GM12874 (cell line): ENCODE measurements at regions not wholly inside any gene's neighbourhood (a gene's known extent, or its start where the extent isn't known, plus 50 kb on each side); places are given as distances from the start of the nearest gene placed in this dataset.

Experiments used
- TF ChIP-seq, protein P1 (sequence below): IDR thresholded peaks from 2 replicates; pipeline ENCODE4 v1.5.1; 2011; ENCODE audit warnings: low read depth, mild to moderate bottlenecking, control low read depth, low read length, moderate library complexity; ENCODE audit not compliant: insufficient read depth

DNA sequence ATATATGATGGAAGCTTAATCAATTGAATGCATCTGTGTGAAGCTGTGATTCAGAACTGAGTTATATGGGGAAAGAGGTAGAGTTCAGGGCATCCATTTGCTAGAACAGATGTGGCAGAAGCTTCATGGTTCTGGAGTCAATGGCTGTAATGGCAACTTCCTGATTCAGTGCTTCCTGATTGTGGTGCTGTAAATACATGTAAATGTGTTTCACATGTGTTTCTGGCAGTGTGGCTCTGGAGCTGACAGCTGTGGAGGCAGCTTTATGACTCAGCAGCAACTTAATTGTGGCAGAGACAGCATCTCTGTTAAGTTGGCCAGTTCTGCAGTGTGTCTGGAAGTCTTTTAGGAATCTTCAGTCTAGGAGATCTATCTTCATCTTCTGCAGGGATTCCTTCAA lies 226.6 kb upstream of the ZRANB2 start:
- TF ChIP-seq, protein P1, sequence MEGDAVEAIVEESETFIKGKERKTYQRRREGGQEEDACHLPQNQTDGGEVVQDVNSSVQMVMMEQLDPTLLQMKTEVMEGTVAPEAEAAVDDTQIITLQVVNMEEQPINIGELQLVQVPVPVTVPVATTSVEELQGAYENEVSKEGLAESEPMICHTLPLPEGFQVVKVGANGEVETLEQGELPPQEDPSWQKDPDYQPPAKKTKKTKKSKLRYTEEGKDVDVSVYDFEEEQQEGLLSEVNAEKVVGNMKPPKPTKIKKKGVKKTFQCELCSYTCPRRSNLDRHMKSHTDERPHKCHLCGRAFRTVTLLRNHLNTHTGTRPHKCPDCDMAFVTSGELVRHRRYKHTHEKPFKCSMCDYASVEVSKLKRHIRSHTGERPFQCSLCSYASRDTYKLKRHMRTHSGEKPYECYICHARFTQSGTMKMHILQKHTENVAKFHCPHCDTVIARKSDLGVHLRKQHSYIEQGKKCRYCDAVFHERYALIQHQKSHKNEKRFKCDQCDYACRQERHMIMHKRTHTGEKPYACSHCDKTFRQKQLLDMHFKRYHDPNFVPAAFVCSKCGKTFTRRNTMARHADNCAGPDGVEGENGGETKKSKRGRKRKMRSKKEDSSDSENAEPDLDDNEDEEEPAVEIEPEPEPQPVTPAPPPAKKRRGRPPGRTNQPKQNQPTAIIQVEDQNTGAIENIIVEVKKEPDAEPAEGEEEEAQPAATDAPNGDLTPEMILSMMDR, result no peak

- TF ChIP-seq, protein P1, result no peak
Measured at GRCh38 chr1:71304125-71304524, 223.3 kb upstream of the ZRANB2 start.

GRCh38 chr1:71303617-71304041 lies 222.8 kb upstream of the ZRANB2 start:
- TF ChIP-seq, protein P1, result no peak

DNA sequence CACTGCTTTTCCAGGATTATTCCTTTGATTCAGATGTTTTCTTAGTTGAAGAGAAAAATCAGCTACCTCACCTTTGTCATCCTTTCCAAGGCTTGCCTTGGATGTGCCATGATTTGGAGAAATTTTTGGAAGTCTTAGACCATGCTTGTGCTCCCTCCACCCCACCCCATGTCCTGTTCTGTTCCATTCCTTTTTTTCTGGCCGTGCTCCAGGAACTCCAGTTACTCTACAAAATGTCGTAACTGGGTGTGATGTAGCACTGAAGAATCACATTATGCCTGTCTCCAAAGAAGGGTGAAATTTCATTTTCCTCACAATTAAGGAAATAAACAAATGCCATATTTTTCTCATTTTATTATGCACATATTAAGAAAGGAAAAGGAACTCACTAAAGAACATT lies 217.8 kb upstream of the ZRANB2 start:
- TF ChIP-seq, protein P1, result no peak

DNA sequence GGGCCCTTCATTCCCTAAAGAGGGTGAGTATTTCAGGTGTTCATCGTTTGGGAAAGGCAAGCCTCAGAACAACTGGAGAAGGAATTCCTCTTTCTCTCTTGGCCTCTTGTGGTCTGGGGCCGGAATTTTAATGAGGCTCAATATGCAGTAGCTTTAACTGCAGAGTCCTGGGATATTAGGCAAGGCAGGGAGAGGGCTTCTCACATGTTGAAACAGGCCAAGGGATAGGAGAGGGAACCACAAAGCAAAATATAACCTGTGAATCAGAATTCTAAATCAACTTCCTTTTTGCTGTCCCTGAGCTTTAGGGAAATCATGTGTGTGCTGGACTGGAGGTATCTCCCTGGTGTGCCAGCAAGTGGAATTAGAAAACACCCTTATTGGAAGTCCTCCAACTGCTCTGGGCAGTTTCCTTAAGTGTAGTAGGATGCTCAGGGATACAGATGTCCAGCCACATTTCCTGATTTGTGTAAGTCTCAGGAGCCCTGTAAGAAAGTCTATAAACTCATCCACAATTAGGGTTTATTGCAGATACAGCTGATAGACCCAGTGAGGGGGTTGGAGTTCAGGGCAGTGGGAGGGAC lies 215.8 kb upstream of the ZRANB2 start:
- TF ChIP-seq, protein P1, result no peak

GRCh38 chr1:71295350-71295749 lies 214.5 kb upstream of the ZRANB2 start:
- TF ChIP-seq, protein P1, result no peak

- TF ChIP-seq, protein P1, result no peak
Measured at GRCh38 chr1:71294178-71294577, 213.3 kb upstream of the ZRANB2 start.
